ENCODE measurements at regions not wholly inside any gene's neighbourhood (a gene's known extent, or its start where the extent isn't known, plus 50 kb on each side); places are given as distances from the start of the nearest gene placed in this dataset.

- no peak for DNase-seq (ENCODE audit: low read depth)
- no peak overlapping the region for H3K4me3 ChIP-seq (ENCODE audit: low read depth, low read length)
- TF ChIP-seq CTCF (IDR thresholded peaks at IDR 0.05; ENCODE audit: low read depth, low read length, missing control alignments), result no peak
- in situ Hi-C loops (cut with HindIII; ENCODE audit: low sequenced_read_pairs), result no loop called here
Observed at GRCh38 chr14:56394826-56395530, 184.6 kb upstream of the TMEM260 start.

GRCh38 chr14:56400109-56400825 is 179.3 kb upstream of the TMEM260 start:
- no peak for DNase-seq (ENCODE audit: low read depth)
- H3K4me3 ChIP-seq (ENCODE audit: low read depth, low read length), result no peak overlapping the region
- TF ChIP-seq CTCF (IDR thresholded peaks at IDR 0.05; ENCODE audit: low read depth, low read length, missing control alignments), result no peak
- in situ Hi-C loops (cut with HindIII; ENCODE audit: low sequenced_read_pairs), result no loop called here

- H3K4me3 ChIP-seq (ENCODE audit: low read depth, low read length), result no peak overlapping the region
- DNase-seq (ENCODE audit: low read depth), result no peak
- in situ Hi-C loops (cut with HindIII; ENCODE audit: low sequenced_read_pairs), result no loop called here
- no peak for TF ChIP-seq CTCF (IDR thresholded peaks at IDR 0.05; ENCODE audit: low read depth, low read length, missing control alignments)
Observed at GRCh38 chr14:56412468-56413434, 166.8 kb upstream of the TMEM260 start.

GRCh38 chr14:56413721-56414120 is 165.9 kb upstream of the TMEM260 start:
- no peak for DNase-seq (ENCODE audit: low read depth)
- in situ Hi-C loops (cut with HindIII; ENCODE audit: low sequenced_read_pairs), result no loop called here
- H3K4me3 ChIP-seq (ENCODE audit: low read depth, low read length), result no peak overlapping the region
- no peak for TF ChIP-seq CTCF (IDR thresholded peaks at IDR 0.05; ENCODE audit: low read depth, low read length, missing control alignments)

- no peak overlapping the region for H3K4me3 ChIP-seq (ENCODE audit: low read depth, low read length)
- DNase-seq (ENCODE audit: low read depth), result no peak
- in situ Hi-C loops (cut with HindIII; ENCODE audit: low sequenced_read_pairs), result no loop called here
- TF ChIP-seq CTCF (IDR thresholded peaks at IDR 0.05; ENCODE audit: low read depth, low read length, missing control alignments), result no peak
Observed at GRCh38 chr14:56414236-56414635, 165.4 kb upstream of the TMEM260 start.

- no peak for DNase-seq (ENCODE audit: low read depth)
- H3K4me3 ChIP-seq (ENCODE audit: low read depth, low read length), result no peak overlapping the region
- in situ Hi-C loops (cut with HindIII; ENCODE audit: low sequenced_read_pairs), result no loop called here
- TF ChIP-seq CTCF (IDR thresholded peaks at IDR 0.05; ENCODE audit: low read depth, low read length, missing control alignments), result no peak
Observed at GRCh38 chr14:56416213-56416612, 163.4 kb upstream of the TMEM260 start.

Data from astrocyte of the cerebellum (primary cell).